Nephron progenitor cell (in vitro differentiated cells): ENCODE measurements at regions not wholly inside any gene's neighbourhood (a gene's known extent, or its start where the extent isn't known, plus 50 kb on each side); places are given as distances from the start of the nearest gene placed in this dataset.

ENCODE experiments used
- DNase-seq: peaks from one replicate; pipeline ENCODE4 v3.0.0; 2021
- H3K27ac Mint-ChIP-seq: 2 replicates; pipeline ENCODE4 v1.8.0; 2021; ENCODE audit warnings: mild to moderate bottlenecking, moderate library complexity, mixed read lengths
- H3K27me3 Mint-ChIP-seq: 2 replicates; pipeline ENCODE4 v1.8.0; 2021; ENCODE audit warnings: mild to moderate bottlenecking, low read depth, mixed read lengths; ENCODE audit not compliant: poor library complexity
- H3K36me3 Mint-ChIP-seq: 2 replicates; pipeline ENCODE4 v1.8.0; 2021; ENCODE audit warnings: low read depth, mixed read lengths
- H3K4me1 Mint-ChIP-seq: 2 replicates; pipeline ENCODE4 v1.8.0; 2021; ENCODE audit warnings: mixed read lengths
- H3K4me3 Mint-ChIP-seq: 2 replicates; pipeline ENCODE4 v1.8.0; 2021; ENCODE audit warnings: mild to moderate bottlenecking, moderate library complexity, mixed read lengths
- H3K9me3 Mint-ChIP-seq: 2 replicates; pipeline ENCODE4 v1.8.0; 2021; ENCODE audit warnings: mild to moderate bottlenecking, moderate library complexity, mixed read lengths
- TF ChIP-seq, protein P1 (sequence below): fragments of 200-600 bp; sonication (generic); IDR thresholded peaks from 2 replicates; pipeline ENCODE4 v1.5.0; 2021; ENCODE audit warnings: antibody characterized with exemption

DNA sequence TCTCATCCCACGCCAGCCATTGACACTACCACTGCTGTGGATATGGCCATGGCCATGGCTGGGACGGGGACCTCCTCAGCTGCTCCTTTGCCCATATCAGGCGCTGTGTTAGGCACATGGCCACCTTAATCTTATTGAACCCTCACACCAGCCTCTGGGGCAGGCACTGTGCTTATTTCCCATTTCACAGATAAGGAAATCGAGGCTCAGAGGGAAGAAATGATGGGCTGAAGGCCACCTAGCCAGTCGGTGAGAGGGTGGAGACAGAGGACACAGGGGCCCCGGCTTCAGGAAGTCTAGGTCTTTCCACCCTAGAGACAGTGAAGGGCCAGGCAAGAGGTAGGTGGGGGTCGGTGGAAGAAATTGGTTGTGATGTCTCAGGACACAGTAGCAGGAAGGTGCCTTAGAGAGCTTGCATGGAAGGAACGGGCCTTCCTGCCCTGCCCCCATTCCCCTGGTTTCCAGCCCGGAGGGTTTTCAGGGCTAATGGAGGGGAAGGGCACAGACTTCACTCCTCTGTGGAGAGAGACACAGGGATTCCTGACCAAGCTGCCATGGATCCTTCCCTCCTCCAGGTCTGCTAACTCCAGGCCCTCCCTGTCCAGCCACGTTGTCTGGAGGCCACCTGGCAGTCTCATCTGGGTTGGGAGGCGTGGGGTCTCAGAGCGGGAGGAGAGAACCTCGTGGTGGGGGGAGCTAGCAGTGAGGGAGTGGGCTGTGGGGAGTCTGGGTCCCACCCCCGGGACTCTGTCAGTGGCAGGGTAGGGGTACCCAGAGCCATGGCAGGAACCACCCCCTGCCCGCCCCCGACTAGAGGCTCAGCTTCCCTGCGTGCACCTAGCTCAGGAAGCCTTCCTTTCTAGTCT is 120.4 kb downstream of the VEGFA start:
- no peak for DNase-seq
- TF ChIP-seq, protein P1, sequence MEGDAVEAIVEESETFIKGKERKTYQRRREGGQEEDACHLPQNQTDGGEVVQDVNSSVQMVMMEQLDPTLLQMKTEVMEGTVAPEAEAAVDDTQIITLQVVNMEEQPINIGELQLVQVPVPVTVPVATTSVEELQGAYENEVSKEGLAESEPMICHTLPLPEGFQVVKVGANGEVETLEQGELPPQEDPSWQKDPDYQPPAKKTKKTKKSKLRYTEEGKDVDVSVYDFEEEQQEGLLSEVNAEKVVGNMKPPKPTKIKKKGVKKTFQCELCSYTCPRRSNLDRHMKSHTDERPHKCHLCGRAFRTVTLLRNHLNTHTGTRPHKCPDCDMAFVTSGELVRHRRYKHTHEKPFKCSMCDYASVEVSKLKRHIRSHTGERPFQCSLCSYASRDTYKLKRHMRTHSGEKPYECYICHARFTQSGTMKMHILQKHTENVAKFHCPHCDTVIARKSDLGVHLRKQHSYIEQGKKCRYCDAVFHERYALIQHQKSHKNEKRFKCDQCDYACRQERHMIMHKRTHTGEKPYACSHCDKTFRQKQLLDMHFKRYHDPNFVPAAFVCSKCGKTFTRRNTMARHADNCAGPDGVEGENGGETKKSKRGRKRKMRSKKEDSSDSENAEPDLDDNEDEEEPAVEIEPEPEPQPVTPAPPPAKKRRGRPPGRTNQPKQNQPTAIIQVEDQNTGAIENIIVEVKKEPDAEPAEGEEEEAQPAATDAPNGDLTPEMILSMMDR = no peak
- Mint-ChIP-seq H3K27ac (no peak overlapping the region), H3K36me3 (no peaks in the 10 kb centered on the region), H3K27me3 (peaks cover 78% of the 10 kb centered on the region), H3K4me3 (no peak overlapping the region), H3K9me3 (no peaks in the 10 kb centered on the region), H3K4me1 (peaks cover 15% of the 10 kb centered on the region)

- H3K4me3 Mint-ChIP-seq = no peak overlapping the region
These were observed 118.1 kb downstream of the VEGFA start for GRCh38 chr6:43887906-43888683.

DNA sequence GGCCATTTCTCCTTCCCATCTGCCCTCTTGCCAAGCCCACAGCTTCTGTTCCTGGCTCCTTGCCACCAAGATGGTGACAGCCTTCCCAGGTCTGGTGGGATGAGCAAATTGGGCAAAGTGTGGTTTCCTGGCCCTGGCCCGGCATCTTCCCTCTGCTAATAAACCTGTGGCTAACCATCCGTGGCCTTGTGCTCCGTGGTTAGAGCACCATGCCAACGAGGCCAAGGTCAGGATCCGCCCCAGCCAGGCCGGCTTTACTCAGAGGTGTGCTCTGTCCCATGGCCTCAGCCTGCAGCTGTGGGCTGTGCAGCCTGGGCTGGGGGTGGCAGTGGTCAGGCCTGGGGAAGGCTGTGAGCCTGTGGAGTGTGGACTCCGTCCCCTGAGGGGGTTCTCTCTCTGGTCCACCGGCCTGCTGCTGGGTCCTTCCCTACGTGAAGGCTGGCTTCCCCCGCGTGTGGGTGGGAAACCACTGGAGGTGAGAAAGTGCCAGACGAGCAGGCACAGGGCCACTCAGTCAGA is 117.4 kb downstream of the VEGFA start:
- peaks cover 26% of the 10 kb centered on the region for H3K4me1 Mint-ChIP-seq
- TF ChIP-seq, protein P1 = no peak
- DNase-seq = no peak
- H3K4me3 Mint-ChIP-seq = no peak overlapping the region
- H3K27me3 Mint-ChIP-seq = peaks cover 65% of the 10 kb centered on the region
- H3K9me3 Mint-ChIP-seq = no peaks in the 10 kb centered on the region
- H3K27ac Mint-ChIP-seq = no peak overlapping the region
- H3K36me3 Mint-ChIP-seq = no peaks in the 10 kb centered on the region

More at GRCh38 chr6:43887906-43888683, 118.1 kb downstream of the VEGFA start:
- H3K9me3 Mint-ChIP-seq = no peaks in the 10 kb centered on the region
- H3K27me3 Mint-ChIP-seq = peaks cover 67% of the 10 kb centered on the region
- no peaks in the 10 kb centered on the region for H3K36me3 Mint-ChIP-seq
- TF ChIP-seq, protein P1 = no peak
- DNase-seq = no peak
- H3K4me1 Mint-ChIP-seq = peaks cover 28% of the 10 kb centered on the region
- H3K27ac Mint-ChIP-seq = no peak overlapping the region

DNA sequence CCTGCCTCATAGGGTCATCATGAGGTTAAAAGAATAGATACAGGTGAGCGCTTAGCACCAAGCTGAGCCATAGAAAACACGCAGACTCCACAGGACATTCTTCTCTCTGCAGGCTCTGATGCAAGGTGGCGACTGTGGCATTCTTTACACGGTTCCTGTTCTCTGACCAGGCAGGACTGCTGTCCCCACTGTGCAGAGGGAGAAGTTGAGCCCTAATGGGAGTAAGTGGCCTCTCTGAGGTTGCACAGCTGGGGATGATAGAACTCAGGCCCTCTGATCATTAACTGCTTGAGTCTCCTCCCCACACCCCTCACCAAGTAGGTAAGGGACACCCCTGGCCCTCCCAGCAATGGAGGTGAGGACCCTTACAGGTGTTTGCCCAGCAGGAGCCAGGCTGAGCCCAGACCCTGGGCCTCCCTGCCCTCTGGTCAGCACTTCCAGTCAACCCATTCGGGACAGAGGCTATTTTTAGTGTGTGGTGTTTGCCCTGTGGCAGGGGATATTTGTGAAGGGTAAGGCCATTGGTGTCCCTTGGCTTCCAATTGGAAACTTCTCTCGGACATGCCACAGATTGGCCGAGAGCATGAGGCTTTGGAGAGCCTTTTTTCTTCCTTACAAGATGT is 116.8 kb downstream of the VEGFA start:
- no peaks in the 10 kb centered on the region for H3K9me3 Mint-ChIP-seq

GRCh38 chr6:43886067-43886461 is 116.1 kb downstream of the VEGFA start:
- DNase-seq = no peak
- TF ChIP-seq, protein P1 = no peak
- no peak overlapping the region for H3K27ac Mint-ChIP-seq

More for the DNA sequence above, 116.8 kb downstream of the VEGFA start:
- no peak overlapping the region for H3K27ac Mint-ChIP-seq
- no peaks in the 10 kb centered on the region for H3K36me3 Mint-ChIP-seq
- TF ChIP-seq, protein P1 = no peak
- peaks cover 27% of the 10 kb centered on the region for H3K4me1 Mint-ChIP-seq
- peaks cover 61% of the 10 kb centered on the region for H3K27me3 Mint-ChIP-seq
- H3K4me3 Mint-ChIP-seq = no peak overlapping the region
- no peak for DNase-seq

More at GRCh38 chr6:43886067-43886461, 116.1 kb downstream of the VEGFA start:
- Mint-ChIP-seq H3K4me1 (peaks cover 31% of the 10 kb centered on the region), H3K4me3 (no peak overlapping the region), H3K9me3 (no peaks in the 10 kb centered on the region), H3K36me3 (no peaks in the 10 kb centered on the region), H3K27me3 (peaks cover 53% of the 10 kb centered on the region)
